ACC112 (cell line): ENCODE measurements at regions not wholly inside any gene's neighbourhood (a gene's known extent, or its start where the extent isn't known, plus 50 kb on each side); places are given as distances from the start of the nearest gene placed in this dataset.

Experiments used
- H2AFZ ChIP-seq: fragments of 200-600 bp; sonication (generic); one replicate; pipeline ENCODE4 v1.6.0; 2017; ENCODE audit warnings: antibody characterized with exemption, low read length; ENCODE audit not compliant: unreplicated experiment
- H3K27ac ChIP-seq: fragments of 200-600 bp; sonication (generic); 2 replicates; pipeline ENCODE4 v1.5.1; 2014; ENCODE audit warnings: low read depth, mild to moderate bottlenecking, antibody characterized with exemption, low read length, moderate library complexity
- H3K27me3 ChIP-seq: fragments of 200-600 bp; sonication (generic); 2 replicates; pipeline ENCODE4 v1.6.1; 2014; ENCODE audit warnings: mild to moderate bottlenecking, antibody characterized with exemption, low read length, moderate library complexity, mixed read lengths; ENCODE audit not compliant: insufficient read depth
- H3K36me3 ChIP-seq: fragments of 200-600 bp; sonication (generic); 2 replicates; pipeline ENCODE4 v1.6.1; 2016; ENCODE audit warnings: mild to moderate bottlenecking, antibody characterized with exemption, low read length, moderate library complexity, mixed read lengths; ENCODE audit not compliant: insufficient read depth
- H3K4me1 ChIP-seq: fragments of 200-600 bp; sonication (generic); one replicate; pipeline ENCODE4 v1.6.1; 2016; ENCODE audit warnings: low read length, mixed read lengths; ENCODE audit not compliant: insufficient read depth, unreplicated experiment, control insufficient read depth
- H3K4me3 ChIP-seq: fragments of 200-600 bp; sonication (generic); 2 replicates; pipeline ENCODE4 v1.5.1; 2014; ENCODE audit warnings: mild to moderate bottlenecking, low read depth, low read length
- H3K79me2 ChIP-seq: fragments of 200-600 bp; sonication (generic); one replicate; pipeline ENCODE4 v1.6.0; 2016; ENCODE audit warnings: low read length; ENCODE audit not compliant: control insufficient read depth, unreplicated experiment, insufficient read depth

GRCh38 chr3:107294117-107294516 lies 83.1 kb upstream of the CCDC54 start:
- Histone ChIP-seq H2AFZ (no peak overlapping the region), H3K27ac (no peak overlapping the region), H3K4me1 (no peaks in the 10 kb centered on the region), H3K79me2 (no peaks in the 10 kb centered on the region), H3K27me3 (no peaks in the 10 kb centered on the region), H3K4me3 (no peak overlapping the region), H3K36me3 (no peaks in the 10 kb centered on the region; the same call in 1 of the 2 replicates)

- Histone ChIP-seq H2AFZ (no peak overlapping the region), H3K27ac (no peak overlapping the region), H3K36me3 (no peaks in the 10 kb centered on the region; the same call in 1 of the 2 replicates), H3K4me1 (no peaks in the 10 kb centered on the region), H3K4me3 (no peak overlapping the region), H3K79me2 (no peaks in the 10 kb centered on the region), H3K27me3 (no peaks in the 10 kb centered on the region)
Observed at GRCh38 chr3:107297597-107297996, 79.6 kb upstream of the CCDC54 start.

GRCh38 chr3:107307205-107307604 lies 70.0 kb upstream of the CCDC54 start:
- Histone ChIP-seq H3K27ac (no peak overlapping the region), H3K79me2 (no peaks in the 10 kb centered on the region), H3K27me3 (no peaks in the 10 kb centered on the region), H2AFZ (no peak overlapping the region), H3K36me3 (no peaks in the 10 kb centered on the region), H3K4me1 (no peaks in the 10 kb centered on the region), H3K4me3 (no peak overlapping the region)

GRCh38 chr3:107308716-107309115 lies 68.5 kb upstream of the CCDC54 start:
- no peaks in the 10 kb centered on the region for H3K36me3 ChIP-seq
- H3K4me3 ChIP-seq = no peak overlapping the region
- no peaks in the 10 kb centered on the region for H3K4me1 ChIP-seq
- no peak overlapping the region for H3K27ac ChIP-seq
- no peaks in the 10 kb centered on the region for H3K27me3 ChIP-seq
- H3K79me2 ChIP-seq = no peaks in the 10 kb centered on the region
- H2AFZ ChIP-seq = no peak overlapping the region

GRCh38 chr3:107309312-107309711 lies 67.9 kb upstream of the CCDC54 start:
- no peaks in the 10 kb centered on the region for H3K79me2 ChIP-seq
- H2AFZ ChIP-seq = no peak overlapping the region
- no peaks in the 10 kb centered on the region for H3K4me1 ChIP-seq
- no peak overlapping the region for H3K27ac ChIP-seq
- no peaks in the 10 kb centered on the region for H3K27me3 ChIP-seq
- H3K36me3 ChIP-seq = no peaks in the 10 kb centered on the region
- no peak overlapping the region for H3K4me3 ChIP-seq

- Histone ChIP-seq H3K4me1 (no peaks in the 10 kb centered on the region), H3K4me3 (no peak overlapping the region), H3K79me2 (no peaks in the 10 kb centered on the region), H2AFZ (no peak overlapping the region), H3K27ac (no peak overlapping the region), H3K27me3 (0 out of 2 replicates have a peak, but pooled peaks cover 7% of the 10 kb centered on the region), H3K36me3 (no peaks in the 10 kb centered on the region)
Observed at GRCh38 chr3:107313711-107314110, 63.5 kb upstream of the CCDC54 start.

- H3K4me3 ChIP-seq = no peak overlapping the region
- no peaks in the 10 kb centered on the region for H3K79me2 ChIP-seq
- no peaks in the 10 kb centered on the region for H3K36me3 ChIP-seq
- no peaks in the 10 kb centered on the region for H3K4me1 ChIP-seq
- no peak overlapping the region for H3K27ac ChIP-seq
- H3K27me3 ChIP-seq = 0 out of 2 replicates have a peak, but pooled peaks cover 8% of the 10 kb centered on the region
- H2AFZ ChIP-seq = no peak overlapping the region
Observed at GRCh38 chr3:107315141-107315540, 62.1 kb upstream of the CCDC54 start.

- Histone ChIP-seq H3K27ac (no peak overlapping the region), H3K4me1 (no peaks in the 10 kb centered on the region), H3K36me3 (no peaks in the 10 kb centered on the region), H3K27me3 (peaks cover 17% of the 10 kb centered on the region), H2AFZ (no peak overlapping the region), H3K79me2 (no peaks in the 10 kb centered on the region), H3K4me3 (no peak overlapping the region)
Observed at GRCh38 chr3:107323723-107324122, 53.5 kb upstream of the CCDC54 start.

- Histone ChIP-seq H3K27me3 (peaks cover 16% of the 10 kb centered on the region), H2AFZ (no peak overlapping the region), H3K4me3 (no peak overlapping the region), H3K4me1 (no peaks in the 10 kb centered on the region), H3K36me3 (no peaks in the 10 kb centered on the region), H3K79me2 (no peaks in the 10 kb centered on the region), H3K27ac (no peak overlapping the region)
Observed at GRCh38 chr3:107325446-107325845, 51.8 kb upstream of the CCDC54 start.
